Right kidney (tissue), 1 donor: ENCODE measurements at regions not wholly inside any gene's neighbourhood (a gene's known extent, or its start where the extent isn't known, plus 50 kb on each side); places are given as distances from the start of the nearest gene placed in this dataset.
"Not testable (repeated sequence)": the region's sequence is repeated elsewhere in the genome, so short reads cannot be mapped to it uniquely, and the experiment has no call there.

Experiments used
- DNase-seq: peaks from one replicate; pipeline ENCODE4 v3.0.0-alpha.2; 2016

DNA sequence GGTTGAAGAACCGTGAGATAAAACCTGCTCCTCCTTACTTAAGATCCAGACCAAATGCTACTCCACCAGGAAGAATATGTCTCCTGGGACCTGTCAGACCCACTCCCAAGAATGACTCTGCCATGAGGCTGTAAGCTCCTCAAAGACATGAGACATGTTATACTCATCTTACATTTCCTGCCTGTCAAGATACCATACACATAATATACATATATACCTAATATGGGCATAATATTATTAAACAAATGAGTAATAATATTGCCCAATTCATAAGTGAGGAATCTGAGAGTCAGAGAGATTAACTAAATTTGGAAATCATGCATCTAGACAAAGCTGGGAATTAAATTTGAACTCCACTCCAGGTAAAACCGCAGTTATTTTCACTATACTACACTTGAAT, 634.9 kb downstream of the LMO4 start:
- DNase-seq = no peak

DNA sequence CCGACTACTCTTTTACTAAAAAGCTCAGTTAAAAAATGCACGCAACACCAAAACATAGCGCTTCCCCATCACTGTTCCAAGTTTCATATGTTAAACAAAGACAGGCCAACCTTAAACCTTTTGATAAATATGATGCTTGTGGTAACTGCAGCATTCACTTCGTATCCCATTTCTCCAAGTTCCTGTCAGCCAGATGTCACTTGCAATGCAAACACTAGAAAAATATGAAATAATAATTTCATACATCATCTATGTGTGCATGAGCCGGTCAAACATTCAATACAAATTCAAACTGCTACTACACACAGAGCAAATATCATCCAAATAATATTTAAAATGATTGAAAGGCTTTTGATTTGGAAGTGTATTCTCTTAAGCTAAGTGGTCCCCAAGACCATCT, 636.5 kb downstream of the LMO4 start:
- DNase-seq = no peak

DNA sequence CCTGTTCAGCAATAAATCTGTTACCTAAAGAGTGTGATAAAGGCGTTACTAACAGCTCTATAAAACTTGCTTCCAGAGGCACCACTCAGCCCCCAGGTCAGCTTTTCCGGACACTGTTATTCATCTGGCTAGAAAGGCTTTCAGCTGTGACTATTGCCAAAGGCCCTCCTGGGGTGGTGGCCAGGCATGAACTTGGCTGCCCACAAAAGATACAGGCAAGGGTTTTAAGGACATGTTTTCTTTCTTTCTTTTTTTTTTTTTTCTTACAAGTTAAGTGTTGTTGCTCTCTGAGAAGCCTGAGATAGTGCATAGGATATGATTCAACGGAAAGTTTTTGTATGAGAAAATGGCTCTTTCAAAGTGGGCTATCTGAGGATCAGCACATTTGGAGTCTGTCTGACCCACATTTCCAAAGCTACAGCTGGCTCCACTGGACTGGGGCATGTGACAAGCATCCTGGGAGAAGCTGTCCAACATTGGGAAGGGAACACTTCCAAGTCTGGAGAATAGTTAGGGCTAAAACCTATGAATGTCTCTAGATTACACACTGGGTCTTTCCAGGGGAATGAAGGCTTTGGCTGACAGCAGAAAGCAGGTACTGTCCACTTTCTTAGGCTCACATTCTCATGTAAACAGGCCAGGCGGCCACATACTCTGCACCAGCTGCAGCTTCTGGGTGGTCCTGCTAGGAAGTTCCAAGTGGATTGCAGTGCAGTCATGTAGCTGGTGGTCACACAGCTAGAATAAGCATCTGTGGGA, 639.7 kb downstream of the LMO4 start:
- DNase-seq = peak; percentile 47

DNA sequence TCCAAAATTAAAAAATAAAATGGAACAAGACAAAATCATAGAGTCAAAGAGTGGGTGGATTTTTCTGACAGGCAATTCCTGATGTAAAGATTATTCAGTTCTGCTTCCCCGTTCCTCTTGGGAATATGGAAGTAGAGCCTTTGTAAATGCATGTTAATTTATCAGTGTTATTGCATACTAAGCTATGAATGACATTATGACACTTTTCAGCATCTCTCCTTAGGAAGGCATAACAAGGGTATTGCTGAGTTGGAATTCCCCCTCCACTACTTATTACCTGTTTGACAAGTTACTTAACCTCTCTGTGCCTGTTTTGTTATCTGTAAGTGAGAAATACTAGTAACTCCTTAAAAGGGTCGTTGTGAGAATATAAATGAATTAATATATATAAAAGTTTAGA, 640.4 kb downstream of the LMO4 start:
- DNase-seq = no peak

DNA sequence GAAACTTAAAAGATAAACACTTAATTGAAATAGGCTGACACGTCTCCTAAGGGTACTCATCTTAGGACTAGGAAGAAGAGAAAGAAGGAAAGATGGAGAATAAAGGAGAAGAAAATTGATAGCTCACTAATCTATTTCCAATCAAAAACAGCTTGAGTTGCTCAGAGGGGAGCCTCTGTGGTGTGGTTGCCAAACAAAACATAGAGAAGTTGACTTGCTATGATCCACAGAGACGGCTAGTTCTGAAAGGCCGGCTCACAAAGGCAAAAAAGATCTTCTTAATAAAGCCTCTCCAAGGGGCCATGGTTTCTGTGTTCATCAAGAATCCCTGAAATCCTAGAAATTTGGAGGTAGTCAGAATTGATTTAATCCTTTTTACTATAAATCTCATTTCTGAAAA, 644.1 kb downstream of the LMO4 start:
- DNase-seq = no peak

DNA sequence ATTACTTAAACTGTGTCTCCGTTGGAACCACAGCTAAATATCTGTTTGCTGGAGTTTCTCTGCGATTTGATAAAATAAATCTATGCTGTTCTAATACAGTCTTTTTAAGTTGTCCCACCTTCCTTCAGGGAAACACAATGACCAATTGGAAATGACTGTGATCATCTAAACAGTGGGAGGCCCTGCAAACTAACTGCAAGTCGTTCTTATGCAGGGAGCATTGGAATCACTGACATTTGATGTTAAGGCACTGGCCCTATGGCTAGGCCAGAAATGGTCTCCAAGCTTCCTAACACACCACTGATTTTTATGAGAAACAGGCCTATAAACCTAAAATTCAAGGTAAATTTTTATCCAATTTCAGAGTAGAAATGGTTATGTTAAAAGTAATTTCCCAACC, 645.2 kb downstream of the LMO4 start:
- DNase-seq = no peak

DNA sequence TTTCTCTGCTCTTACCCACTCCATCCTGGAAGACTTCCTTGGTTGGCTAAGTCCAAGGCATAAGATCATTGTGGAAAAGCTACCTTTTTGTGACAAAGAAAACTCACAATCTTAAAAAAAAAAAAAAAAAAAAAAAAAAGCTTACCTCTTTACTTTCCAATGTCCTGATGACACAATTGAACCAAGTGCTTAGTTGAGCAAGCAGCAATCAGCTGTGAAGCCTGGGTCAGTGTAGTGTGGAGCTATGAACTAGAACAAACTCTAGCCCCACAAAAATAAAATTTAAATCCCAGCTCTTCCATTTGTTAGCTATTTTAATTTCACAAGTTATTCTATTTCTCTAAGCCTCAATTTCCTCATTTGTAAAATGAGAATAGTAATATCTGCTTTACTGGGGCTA, 647.6 kb downstream of the LMO4 start:
- no peak for DNase-seq

DNA sequence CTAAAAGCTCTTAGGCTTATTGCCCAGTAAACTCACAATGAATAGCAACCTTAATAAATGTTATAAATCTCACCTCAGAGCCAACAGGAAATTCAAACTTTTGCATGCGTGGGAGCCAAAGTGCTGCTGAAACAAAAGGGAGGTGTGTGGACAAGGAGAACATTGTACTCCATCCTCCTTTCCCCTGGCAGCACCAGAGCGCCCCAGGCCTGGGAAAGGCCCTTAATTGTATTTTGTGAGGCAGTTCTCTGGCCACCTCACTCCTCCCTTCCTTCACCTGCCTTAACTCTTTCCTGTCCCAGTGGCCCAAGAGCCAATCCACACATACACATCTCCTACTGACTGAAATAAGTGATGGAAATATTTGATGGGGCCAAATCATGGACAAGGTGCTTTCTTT, 648.5 kb downstream of the LMO4 start:
- no peak for DNase-seq

DNA sequence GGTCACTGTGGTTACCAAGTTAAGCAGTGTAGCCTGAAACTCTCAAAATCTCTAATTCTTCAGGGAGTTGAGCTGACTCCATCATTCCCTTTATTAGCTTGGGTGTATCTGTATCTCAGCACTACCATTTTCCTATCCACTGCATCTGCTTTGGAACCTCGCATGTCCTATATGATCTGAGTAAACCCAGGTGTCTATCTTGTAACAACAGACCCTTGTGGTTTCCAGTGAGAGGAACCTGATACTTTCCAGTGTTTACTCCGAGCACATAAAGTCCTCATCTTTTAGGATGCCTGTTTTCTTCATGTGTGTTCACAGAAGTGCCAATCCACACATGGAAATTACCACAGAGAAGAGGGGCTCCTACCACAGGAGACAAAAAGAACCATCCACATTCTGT, 650.4 kb downstream of the LMO4 start:
- no peak for DNase-seq

DNA sequence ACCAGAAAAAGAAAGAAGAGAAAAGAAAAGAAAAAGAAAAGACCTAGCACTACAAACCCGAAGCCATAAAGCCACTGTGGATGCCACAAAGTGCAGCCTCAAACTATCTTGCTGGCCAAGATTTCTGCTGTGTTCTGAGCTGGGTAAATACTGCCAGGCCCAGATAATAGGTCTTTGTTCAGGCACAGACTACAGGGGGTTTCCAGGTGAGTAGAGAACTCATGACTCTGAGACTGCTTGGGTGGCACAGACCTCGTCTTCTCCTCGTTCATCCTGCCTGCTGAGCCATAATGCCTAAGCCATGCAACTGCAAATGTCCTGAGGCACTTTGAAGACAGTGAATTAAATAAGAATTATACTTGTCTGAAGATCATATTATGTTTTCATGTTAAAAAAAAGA, 651.8 kb downstream of the LMO4 start:
- no peak for DNase-seq

DNA sequence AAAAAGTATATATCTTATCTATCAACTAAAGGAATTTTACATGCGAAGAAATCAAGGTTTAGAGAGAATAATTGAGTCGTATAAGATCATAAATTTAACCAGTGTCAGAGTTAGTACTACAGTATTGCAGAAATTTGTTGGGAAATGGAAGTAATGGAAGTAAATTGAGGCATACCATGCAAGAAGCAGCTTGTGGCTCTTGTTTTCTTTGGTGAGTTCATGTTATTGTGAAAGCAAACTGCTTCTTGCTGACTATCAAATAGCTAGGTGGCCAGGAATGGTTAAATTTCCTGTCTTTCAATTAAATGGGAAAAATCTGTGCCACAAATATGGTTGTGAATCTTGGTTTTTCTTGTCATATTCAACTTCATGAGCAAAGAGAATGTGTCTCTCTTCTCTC, 652.7 kb downstream of the LMO4 start:
- DNase-seq = no peak

DNA sequence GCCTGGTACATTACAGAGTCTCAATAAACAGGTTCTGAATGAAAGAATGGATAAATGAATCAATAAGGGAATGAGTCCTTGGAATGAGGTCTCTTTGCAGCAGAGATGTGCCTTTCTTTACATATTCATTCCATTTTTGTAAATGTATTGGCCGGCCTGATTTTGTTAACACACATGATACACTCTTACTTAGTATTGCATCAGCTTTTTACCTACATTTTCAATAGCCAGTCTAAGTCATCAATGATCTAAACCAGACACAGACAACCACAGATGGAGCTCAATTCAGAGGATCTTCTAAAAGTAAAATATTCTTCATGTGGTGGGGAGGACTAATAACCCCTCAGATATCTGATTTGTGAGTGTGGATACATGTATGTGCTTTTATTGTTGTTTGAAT, 653.1 kb downstream of the LMO4 start:
- no peak for DNase-seq

DNA sequence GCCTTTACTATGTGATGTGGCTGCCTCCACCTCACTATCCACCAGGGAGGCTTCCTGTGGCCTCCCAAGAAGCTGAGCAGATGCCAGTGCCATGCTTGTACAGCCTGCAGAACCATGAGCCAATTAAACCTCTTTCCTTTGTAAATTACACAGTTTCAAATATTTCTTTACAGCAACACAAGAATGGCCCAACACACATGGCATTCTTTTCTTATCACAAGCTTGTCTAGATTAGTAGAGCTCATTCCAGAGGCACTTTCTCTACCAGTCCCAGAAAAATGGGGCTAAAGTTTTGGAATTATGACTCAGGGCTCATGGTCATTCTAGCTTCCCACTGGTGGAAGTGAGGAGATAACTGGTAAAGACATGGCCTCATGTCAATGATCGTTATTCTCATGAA, 655.2 kb downstream of the LMO4 start:
- no peak for DNase-seq

DNA sequence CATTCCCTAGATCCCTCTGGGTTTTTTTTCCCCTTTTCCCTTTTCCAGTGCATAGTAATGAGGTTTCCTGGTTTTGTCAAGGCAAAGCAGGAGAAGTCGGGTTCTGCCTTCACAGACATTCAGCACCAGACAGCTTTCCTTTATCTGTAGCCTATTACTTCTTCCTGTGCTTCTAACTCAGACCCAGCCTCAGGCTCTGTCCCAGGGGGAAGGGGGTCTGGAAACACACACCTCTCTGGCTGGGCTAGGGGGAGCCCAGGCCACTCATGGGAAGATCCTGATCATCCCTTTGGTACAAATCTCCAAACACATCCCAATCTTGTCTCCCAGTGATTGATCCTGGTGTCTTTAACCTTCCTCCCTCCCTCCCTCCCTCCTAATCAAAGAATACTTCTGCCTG, 656.4 kb downstream of the LMO4 start:
- no peak for DNase-seq

DNA sequence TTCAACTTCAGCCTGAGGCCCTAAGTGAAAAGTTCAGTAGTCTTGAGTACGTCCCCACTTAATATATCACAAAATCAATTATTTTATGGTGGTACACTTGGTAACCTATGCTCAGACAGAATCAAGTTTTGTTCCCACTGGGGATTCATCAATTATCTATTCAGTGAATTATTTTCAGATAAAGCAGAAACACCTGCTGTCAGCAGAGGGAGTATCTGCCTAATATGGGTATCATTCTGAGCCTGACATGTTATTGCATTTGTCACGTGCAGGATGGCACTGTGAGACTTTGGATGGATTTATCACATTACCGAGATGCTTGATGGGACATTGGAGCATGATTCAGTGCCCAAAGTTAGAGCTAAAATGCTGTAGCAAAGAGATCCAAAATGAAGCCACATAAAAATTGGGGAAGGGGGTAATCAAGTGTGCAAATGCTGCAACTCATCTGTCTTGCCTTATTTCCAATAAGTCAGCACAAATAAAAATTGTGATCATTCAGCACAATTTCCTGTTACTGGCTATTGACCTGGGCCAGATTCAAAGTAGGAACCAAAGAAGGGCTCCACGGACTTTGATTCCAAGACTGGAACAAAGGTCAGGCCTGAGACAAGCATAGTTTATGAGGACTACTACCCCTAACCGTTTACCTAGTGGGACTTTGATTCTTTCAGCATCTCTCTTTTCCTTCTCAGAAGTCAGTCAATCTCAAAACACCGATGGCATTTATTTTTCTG, 657.6 kb downstream of the LMO4 start:
- DNase-seq = no peak

DNA sequence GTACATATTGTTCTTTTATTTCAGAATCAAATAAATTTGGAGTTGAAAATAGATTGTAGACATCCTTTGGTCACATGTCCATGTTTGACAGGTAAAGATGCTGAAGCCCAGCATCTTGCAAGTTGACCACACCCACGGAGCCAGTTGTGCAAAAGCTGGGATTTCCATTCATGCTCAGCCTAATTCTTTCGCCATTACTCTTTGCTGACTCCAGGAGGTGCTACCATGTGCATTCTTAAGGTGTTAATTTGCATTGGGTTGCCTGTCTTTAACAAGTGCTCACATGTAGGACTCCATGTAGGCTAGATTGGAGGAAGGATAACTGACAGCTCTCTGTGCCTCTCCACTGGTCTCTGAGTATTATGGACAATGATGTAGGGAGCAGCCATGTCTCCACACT, 660.7 kb downstream of the LMO4 start:
- no peak for DNase-seq

DNA sequence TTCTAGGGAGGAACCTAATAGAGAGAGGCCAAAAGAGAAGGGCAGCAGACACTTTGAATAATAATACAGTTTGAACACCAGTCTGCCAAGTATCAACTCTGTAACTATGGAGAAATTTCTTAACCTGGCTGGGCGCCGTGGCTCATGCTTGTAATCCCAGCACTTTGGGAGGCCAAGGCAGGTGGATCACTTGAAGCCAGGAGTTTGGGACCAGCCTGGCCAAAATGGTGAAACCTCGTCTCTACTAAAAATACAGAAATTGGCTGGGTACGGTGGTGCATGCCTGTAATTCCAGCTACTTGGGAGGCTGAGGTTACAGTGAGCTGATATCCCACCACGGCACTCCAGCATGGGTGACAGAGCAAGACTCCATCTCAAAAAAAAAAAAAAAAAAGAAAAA, 663.9 kb downstream of the LMO4 start:
- DNase-seq = not testable (repeated sequence)

DNA sequence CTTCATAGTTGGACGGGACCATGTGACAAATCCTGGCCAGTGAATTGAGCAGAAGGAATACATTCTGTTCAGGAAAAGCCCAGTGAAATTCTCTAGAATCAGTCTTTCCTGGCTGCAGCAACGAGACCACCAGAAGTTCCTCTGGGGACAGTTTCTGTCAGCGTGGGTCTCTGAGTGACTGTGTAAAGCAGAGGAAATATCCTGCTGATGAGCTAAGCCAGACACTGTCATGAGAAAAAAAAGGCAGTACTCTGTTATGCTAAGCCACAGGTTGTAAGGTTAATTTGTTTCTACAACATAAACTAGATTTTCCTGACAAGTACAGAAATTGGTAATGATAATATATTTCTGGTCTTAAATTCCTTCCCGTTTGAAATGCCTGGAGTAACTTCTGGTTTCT, 664.4 kb downstream of the LMO4 start:
- no peak for DNase-seq

DNA sequence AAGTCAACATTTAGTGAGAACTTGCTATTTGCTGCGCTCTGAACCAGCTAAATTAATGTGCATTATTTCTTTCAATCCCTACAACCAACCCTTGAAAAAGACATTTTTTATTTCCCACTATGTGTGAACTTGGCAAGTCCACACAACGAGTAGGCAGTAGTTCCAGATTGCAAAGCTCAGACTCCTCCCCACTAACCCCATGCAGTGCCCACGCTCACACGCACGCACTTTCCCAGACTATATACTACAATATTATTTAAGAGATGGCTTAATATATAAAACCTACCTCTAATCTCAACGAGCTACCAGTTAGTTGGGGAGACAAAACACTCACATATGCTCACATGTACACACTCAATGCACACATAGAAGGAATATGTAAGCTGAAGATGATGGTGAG, 671.2 kb downstream of the LMO4 start:
- DNase-seq = no peak

DNA sequence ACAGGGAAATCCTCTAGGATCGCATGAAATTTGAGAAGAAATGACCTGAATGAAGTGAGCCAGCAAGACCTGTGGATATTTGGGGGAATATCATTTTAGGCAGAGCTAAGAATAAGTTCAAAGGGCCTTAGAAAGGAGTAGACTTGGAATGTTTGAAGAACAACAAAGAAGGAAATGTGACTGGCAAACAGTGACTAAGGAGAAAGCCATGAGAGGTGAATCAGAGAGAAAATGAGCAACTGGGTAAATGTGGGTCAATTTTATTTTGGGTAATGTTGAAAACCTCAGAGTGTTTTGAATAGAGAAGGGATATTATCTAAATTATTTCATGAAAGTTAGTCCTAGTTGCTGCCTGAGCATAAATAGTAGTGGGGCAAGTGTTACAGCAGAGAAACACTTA, 672.8 kb downstream of the LMO4 start:
- DNase-seq = no peak

DNA sequence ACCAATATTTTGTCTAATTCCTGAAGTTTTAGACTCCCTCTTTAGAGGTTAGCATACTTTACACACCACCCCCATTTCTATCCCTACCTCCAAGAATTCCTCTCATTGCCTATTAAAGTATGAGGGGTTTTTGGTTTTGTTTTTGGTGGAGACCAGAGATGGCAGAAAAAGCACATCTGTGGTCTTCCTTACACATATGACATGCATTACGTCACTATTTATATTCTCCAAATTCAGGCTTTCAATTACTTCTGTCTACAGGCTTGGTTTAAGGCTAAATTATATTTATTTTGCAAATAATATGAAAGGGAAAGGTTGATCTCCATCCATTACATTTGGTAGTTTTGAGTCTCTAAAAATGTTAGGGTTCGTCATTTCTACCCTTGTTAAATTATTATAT, 674.6 kb downstream of the LMO4 start:
- no peak for DNase-seq

DNA sequence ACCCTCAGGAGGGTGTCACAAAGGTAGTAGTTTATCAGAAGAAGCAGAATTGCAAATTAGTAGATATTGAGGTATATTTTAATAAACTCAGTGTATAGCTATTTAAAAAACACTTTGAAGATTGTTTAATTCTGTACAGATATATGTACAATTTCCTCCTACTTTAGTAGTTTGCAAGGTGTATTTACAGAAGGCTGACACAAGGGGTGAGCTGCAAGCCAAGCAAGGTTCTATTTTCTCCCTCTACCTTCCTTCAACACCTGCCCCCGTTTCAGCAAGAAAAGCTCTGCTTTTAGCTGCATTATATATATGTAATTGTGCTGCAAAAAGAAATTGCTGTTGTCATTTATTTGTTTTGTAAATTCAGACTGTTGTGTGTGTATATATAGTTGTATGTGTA, 674.2 kb upstream of the PKN2 start:
- DNase-seq = no peak

DNA sequence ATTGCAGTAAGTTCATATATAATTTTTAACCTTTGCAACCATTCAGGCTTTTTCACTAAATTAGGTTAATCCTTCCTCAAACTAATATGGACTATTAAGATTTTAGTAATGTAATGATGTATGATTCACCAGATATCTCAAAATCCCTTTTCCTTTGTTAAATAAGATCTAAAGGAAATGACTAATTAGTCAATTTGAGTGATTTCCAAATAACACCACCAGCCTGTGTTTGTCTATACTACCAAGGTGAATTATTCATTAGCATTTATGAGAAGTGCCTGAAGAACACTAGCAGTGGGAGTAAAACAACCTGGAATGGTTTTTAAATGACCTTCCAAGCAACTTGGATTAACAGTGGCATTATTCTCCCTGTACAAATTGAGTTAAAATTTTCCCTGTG, 670.6 kb upstream of the PKN2 start:
- DNase-seq = no peak

DNA sequence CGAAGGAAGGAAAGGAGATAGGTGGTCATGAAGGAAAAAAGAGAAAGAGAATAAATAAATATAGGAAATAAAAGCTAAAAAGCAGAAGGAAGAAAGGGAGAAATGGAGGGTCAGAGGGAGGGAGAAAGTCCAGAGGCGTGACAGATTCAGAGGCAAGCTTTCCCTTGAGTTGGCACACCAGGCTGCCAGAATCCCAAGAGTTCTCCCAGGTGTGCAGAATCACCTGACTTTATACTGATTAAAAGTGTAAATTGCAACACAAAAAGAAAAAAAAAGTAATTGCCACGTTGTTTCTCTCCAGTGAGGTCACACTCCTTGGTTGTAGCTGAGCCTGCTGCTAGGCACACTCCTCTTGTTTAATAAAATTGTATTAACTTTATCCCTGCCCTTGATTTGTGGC, 669.9 kb upstream of the PKN2 start:
- no peak for DNase-seq
